ENCODE measurements at regions not wholly inside any gene's neighbourhood (a gene's known extent, or its start where the extent isn't known, plus 50 kb on each side); places are given as distances from the start of the nearest gene placed in this dataset.

DNA sequence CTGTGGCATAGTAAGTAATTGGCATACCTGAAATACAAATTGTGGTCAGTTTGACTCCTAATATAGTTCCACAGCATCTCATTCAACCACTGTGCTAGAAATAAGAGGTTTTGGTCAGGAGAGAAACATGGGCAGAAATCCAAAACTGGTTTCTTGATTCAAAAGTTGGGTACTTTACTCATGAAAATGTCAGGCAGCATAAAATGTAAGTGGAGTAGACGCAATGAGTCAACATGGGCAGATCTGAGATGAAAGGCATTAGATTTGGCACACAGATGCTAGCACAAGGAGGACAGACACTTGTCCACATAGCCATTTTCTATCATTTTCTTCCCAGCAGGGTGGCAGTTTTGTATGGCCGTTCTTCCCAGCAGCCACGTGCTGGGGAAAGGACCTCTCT lies 255.8 kb upstream of the CDIN1 start:
- TF ChIP-seq EZH2 (IDR thresholded peaks at IDR 0.05; ENCODE audit: low read depth), result no peak
- TF ChIP-seq, protein P1, sequence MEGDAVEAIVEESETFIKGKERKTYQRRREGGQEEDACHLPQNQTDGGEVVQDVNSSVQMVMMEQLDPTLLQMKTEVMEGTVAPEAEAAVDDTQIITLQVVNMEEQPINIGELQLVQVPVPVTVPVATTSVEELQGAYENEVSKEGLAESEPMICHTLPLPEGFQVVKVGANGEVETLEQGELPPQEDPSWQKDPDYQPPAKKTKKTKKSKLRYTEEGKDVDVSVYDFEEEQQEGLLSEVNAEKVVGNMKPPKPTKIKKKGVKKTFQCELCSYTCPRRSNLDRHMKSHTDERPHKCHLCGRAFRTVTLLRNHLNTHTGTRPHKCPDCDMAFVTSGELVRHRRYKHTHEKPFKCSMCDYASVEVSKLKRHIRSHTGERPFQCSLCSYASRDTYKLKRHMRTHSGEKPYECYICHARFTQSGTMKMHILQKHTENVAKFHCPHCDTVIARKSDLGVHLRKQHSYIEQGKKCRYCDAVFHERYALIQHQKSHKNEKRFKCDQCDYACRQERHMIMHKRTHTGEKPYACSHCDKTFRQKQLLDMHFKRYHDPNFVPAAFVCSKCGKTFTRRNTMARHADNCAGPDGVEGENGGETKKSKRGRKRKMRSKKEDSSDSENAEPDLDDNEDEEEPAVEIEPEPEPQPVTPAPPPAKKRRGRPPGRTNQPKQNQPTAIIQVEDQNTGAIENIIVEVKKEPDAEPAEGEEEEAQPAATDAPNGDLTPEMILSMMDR (conservative IDR thresholded peaks at IDR 0.05), result no peak

Measured in PC-9 (cell line).